Esophagus muscularis mucosa (tissue), 4 donors: ENCODE measurements at regions not wholly inside any gene's neighbourhood (a gene's known extent, or its start where the extent isn't known, plus 50 kb on each side); places are given as distances from the start of the nearest gene placed in this dataset.

Source experiments
- EP300 ChIP-seq: sonication (generic); formaldehyde crosslinking; IDR thresholded peaks from one replicate; pipeline ENCODE4 v1.6.1; 2017; ENCODE audit warnings: antibody characterized with exemption
- POLR2AphosphoS5 ChIP-seq, 2 donors: sonication (generic); formaldehyde crosslinking; IDR thresholded peaks; one replicate each; pipeline ENCODE4 v1.6.1; 2017; ENCODE audit warnings: antibody characterized with exemption in 2 of 2
- TF ChIP-seq, protein P1 (sequence below), 3 experiments: fragments of 200-600 bp in 2 of 3; fragments of 450-650 bp in 1 of 3; sonication (generic) in 2 of 3; IDR thresholded peaks; one replicate each; pipeline ENCODE4 v1.5.1; 2017 to 2019; ENCODE audit warnings: antibody characterized with exemption in 3 of 3, mild to moderate bottlenecking in 2 of 3, moderate library complexity in 1 of 3

DNA sequence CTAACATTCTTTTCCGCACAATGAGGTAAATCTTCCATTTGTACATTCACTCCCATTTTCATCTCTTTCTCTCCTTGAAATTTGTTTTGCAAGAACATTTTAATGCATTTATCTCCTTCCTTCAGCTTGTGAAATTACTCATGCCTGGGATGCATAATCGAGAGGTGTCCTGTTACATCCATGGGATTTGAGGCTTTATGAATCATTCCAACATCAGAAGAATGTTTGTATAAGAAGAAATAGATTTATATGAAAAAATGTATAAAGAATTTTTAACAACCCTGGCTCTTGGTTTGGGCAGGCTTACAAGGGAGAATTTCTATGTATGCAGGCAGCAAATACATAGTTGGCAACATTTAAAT, 93.2 kb upstream of the MBNL1 start:
- TF ChIP-seq, protein P1, sequence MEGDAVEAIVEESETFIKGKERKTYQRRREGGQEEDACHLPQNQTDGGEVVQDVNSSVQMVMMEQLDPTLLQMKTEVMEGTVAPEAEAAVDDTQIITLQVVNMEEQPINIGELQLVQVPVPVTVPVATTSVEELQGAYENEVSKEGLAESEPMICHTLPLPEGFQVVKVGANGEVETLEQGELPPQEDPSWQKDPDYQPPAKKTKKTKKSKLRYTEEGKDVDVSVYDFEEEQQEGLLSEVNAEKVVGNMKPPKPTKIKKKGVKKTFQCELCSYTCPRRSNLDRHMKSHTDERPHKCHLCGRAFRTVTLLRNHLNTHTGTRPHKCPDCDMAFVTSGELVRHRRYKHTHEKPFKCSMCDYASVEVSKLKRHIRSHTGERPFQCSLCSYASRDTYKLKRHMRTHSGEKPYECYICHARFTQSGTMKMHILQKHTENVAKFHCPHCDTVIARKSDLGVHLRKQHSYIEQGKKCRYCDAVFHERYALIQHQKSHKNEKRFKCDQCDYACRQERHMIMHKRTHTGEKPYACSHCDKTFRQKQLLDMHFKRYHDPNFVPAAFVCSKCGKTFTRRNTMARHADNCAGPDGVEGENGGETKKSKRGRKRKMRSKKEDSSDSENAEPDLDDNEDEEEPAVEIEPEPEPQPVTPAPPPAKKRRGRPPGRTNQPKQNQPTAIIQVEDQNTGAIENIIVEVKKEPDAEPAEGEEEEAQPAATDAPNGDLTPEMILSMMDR (IDR thresholded peaks at IDR 0.05) = no peak
- TF ChIP-seq EP300 (no peak), POLR2AphosphoS5 (IDR thresholded peaks at IDR 0.05) (no peak)
